Neural progenitor cell (in vitro differentiated cells): ENCODE measurements at regions not wholly inside any gene's neighbourhood (a gene's known extent, or its start where the extent isn't known, plus 50 kb on each side); places are given as distances from the start of the nearest gene placed in this dataset.
A peak's percentile ranks its signal among the peaks of the same experiment; 100 is the strongest.

Source experiments
- EZH2 ChIP-seq: fragments of 200-600 bp; sonication (generic); IDR thresholded peaks from 2 replicates; pipeline ENCODE4 v1.6.1; 2017; ENCODE audit warnings: antibody characterized with exemption, mild to moderate bottlenecking, moderate library complexity
- EZH2phosphoT487 ChIP-seq: fragments of 200-600 bp; sonication (generic); IDR thresholded peaks from 2 replicates; pipeline ENCODE4 v1.6.1; 2017; ENCODE audit warnings: antibody characterized with exemption
- TF ChIP-seq, protein P1 (sequence below): fragments of 200-600 bp; sonication (generic); IDR thresholded peaks from 2 replicates; pipeline ENCODE4 v1.5.1; 2017; ENCODE audit warnings: antibody characterized with exemption, mild to moderate bottlenecking

DNA sequence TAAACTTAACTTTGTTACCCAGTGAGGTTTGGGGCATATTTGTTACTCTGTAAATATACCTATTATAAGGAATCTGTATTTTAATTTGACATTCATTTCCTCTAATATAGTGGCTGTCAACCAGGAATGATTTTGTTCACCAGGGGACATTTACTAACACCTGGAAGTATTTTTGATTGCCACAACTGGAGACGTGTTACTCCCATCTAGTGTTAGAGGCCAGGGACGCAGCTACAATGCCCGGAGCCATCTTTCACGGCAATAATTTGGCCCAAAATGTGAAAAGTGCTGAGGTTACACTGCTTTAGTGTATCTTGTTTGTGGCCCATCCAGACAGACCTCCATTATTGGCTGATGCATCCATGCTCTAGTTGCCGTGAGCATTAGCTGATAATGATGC is 881.3 kb upstream of the ATXN7L3B start:
- TF ChIP-seq, protein P1, sequence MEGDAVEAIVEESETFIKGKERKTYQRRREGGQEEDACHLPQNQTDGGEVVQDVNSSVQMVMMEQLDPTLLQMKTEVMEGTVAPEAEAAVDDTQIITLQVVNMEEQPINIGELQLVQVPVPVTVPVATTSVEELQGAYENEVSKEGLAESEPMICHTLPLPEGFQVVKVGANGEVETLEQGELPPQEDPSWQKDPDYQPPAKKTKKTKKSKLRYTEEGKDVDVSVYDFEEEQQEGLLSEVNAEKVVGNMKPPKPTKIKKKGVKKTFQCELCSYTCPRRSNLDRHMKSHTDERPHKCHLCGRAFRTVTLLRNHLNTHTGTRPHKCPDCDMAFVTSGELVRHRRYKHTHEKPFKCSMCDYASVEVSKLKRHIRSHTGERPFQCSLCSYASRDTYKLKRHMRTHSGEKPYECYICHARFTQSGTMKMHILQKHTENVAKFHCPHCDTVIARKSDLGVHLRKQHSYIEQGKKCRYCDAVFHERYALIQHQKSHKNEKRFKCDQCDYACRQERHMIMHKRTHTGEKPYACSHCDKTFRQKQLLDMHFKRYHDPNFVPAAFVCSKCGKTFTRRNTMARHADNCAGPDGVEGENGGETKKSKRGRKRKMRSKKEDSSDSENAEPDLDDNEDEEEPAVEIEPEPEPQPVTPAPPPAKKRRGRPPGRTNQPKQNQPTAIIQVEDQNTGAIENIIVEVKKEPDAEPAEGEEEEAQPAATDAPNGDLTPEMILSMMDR, result peak; percentile 20
- TF ChIP-seq EZH2 (no peak), EZH2phosphoT487 (no peak)
